ENCODE measurements at regions not wholly inside any gene's neighbourhood (a gene's known extent, or its start where the extent isn't known, plus 50 kb on each side); places are given as distances from the start of the nearest gene placed in this dataset.

DNA sequence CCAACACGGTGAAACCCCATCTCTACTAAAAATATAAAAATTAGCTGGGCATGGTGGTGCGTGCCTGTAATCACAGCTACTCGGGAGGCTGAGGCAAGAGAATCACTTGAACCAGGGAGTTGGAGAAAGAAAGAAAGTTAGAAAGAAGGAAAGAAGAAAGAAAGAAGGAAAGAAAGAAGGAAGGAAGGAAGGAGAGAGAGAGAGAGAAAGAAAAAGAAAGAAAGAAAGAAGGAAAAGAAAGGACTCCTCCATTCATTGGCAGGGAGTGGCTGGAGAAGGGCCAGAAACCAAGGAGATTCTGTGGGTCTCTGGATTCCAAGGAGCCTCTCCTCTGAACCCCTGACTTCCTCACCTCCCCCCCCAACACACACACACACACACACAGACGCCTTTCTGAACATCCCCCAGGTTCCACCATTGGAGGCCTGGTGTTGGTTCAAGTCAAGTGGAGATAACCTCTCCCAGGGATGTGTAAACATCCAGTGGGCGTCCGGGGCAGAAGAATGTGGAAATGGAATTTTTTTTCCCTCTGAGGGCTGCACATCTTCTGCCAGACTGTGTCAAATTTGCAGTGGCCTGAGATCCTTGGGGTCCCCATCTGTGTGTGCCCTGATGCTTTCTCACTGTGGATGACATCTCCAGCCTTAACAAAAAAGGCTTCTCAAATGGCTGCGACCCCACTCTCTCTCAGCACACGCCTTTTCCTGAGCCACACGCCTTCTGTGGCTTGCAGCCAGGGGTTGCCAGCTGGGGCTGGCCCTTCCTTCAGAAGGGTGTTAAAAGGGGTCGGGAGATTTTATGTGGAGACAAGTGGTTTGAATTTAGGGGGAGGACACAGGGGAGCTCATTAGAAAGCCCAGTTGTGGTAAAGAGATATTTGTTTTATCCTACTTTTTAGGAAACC lies 109.3 kb upstream of the HAND1 start:
- TF ChIP-seq, protein P1, sequence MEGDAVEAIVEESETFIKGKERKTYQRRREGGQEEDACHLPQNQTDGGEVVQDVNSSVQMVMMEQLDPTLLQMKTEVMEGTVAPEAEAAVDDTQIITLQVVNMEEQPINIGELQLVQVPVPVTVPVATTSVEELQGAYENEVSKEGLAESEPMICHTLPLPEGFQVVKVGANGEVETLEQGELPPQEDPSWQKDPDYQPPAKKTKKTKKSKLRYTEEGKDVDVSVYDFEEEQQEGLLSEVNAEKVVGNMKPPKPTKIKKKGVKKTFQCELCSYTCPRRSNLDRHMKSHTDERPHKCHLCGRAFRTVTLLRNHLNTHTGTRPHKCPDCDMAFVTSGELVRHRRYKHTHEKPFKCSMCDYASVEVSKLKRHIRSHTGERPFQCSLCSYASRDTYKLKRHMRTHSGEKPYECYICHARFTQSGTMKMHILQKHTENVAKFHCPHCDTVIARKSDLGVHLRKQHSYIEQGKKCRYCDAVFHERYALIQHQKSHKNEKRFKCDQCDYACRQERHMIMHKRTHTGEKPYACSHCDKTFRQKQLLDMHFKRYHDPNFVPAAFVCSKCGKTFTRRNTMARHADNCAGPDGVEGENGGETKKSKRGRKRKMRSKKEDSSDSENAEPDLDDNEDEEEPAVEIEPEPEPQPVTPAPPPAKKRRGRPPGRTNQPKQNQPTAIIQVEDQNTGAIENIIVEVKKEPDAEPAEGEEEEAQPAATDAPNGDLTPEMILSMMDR (IDR thresholded peaks at IDR 0.05 in 2 of 3, conservative IDR thresholded peaks at IDR 0.05 in 1 of 3; ENCODE audit: borderline replicate concordance in 1 of 3, insufficient read depth in 1 of 3, low read depth in 2 of 3, low read length in 2 of 3) = no peak
- no peak for TF ChIP-seq ELF1 (IDR thresholded peaks at IDR 0.05; ENCODE audit: borderline replicate concordance, low read depth)
- no peak for TF ChIP-seq JUND (IDR thresholded peaks at IDR 0.05)
- TF ChIP-seq POLR2AphosphoS5 (IDR thresholded peaks at IDR 0.05; ENCODE audit: low read depth, low read length) = no peak
- TF ChIP-seq, protein P2, sequence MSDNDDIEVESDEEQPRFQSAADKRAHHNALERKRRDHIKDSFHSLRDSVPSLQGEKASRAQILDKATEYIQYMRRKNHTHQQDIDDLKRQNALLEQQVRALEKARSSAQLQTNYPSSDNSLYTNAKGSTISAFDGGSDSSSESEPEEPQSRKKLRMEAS (IDR thresholded peaks at IDR 0.05) = no peak
- no peak for TF ChIP-seq RAD21 (IDR thresholded peaks at IDR 0.05; ENCODE audit: low read depth)
- no peak for TF ChIP-seq POLR2A (IDR thresholded peaks at IDR 0.05; ENCODE audit: borderline replicate concordance, extremely low read depth, insufficient read depth, insufficient read length)
- TF ChIP-seq CBX3 (IDR thresholded peaks at IDR 0.05; ENCODE audit: low read depth) = no peak
- no peak for TF ChIP-seq ZFX (IDR thresholded peaks at IDR 0.05)
- no peak for TF ChIP-seq ZNF274 (IDR thresholded peaks at IDR 0.05; ENCODE audit: low read depth, low read length)
- no peak for TF ChIP-seq EZH2 (IDR thresholded peaks at IDR 0.05)
- no peak for TF ChIP-seq SIN3A (IDR thresholded peaks at IDR 0.05; ENCODE audit: low read depth)
